Activated CD4-positive, alpha-beta T cell treated with anti-CD3 and anti-CD28 coated beads for 4 hours (primary cell): ENCODE measurements at regions not wholly inside any gene's neighbourhood (a gene's known extent, or its start where the extent isn't known, plus 50 kb on each side); places are given as distances from the start of the nearest gene placed in this dataset.
"Not testable (repeated sequence)": the region's sequence is repeated elsewhere in the genome, so short reads cannot be mapped to it uniquely, and the experiment has no call there.

Source experiments
- DNase-seq, 2 donors: peaks; one replicate each; pipeline ENCODE4 v3.0.0-alpha.2; 2020

DNA sequence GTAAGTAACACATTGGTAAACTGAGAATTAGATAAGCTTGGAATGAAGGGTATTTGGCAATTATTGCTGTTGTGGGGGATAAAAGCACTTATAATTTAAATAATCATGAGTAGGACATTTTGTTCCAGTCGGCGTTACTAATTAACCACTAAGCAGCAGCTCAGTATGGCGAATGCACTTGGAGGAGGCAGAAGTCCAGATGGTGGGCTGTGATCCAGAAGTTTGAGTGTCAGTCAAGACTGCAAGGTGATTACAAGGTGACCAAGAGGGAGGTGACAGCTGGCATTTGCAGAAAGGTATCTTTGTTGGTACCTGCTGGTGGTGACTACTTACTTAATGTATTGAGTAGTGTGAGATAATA is 643.6 kb upstream of the FAM98A start:
- DNase-seq = no peak

DNA sequence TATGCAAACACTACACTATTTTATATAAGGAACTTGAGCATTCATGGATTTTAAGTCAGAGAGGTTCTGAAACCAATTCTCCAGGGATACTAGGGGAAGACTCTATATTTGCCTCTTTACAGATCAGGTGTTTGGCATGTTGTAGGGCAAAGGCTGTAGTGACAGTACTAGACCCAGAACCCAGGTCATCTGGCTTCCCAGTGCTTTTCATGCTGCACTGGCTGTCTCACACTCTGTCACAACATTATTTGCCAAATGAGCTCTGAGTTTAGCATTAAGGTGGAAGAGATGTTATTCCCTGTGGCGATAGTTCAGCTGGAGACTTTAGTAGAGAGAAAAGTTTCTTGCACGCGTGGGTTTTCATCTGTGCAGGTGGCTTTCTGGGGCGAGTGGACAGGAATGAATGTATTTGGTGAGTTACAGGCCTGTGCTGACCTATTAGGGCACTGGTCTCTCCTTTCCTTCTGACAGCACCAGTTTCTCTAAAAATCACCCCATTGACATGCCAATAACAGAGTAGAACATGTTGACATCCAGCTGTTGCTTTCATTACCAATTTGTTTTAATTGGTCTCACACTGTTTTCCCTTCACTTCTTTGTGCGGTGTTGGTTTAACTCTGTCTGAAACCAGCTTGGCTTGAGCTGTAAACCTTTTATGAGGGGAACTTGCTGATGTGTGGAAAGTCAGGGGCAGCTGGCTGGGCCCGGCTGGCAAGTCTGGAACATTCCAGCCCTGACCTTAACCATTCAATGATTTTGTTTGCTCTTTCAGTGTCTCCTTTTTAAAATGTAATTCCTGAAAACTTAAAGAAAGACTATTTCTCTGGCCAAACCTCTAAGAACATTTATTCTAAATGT is 643.0 kb upstream of the FAM98A start:
- no peak for DNase-seq

DNA sequence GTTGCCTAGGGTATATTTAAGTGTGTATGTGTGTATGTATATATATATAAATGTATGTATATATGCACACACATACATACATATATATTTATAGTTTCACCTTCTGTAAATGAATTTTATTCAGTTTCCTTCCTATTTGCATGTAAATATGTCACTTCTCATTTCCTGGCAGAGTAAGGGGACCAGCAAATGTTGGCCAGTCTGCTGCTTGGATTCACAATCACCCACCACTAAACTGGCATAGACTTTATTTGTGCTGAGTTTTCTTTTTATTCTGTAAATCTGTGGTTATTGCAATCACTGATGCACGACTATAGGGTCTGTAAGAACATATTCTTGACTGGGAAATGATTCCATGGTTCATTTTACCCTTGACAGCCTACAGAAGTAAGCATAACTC is 640.4 kb upstream of the FAM98A start:
- no peak for DNase-seq

DNA sequence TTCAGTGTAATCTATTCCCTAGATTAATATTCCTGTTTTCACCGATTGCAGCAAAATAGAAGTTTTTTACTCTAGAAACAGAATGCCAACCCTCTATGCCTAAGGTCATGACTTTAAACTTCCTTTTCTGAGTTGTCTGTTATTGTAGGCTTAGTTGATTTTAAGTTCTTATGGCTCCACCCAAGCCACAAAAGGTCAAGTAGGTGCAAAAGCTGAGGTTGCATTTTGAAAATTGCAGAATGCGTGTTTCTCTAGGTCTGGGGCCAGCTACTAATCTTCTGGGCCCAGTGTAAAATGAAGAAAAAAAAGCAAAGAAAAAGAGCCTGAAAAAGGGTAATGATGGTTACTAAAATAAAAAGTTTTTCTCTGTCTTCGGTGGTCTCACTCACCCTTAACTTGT is 635.7 kb upstream of the FAM98A start:
- DNase-seq = no peak

DNA sequence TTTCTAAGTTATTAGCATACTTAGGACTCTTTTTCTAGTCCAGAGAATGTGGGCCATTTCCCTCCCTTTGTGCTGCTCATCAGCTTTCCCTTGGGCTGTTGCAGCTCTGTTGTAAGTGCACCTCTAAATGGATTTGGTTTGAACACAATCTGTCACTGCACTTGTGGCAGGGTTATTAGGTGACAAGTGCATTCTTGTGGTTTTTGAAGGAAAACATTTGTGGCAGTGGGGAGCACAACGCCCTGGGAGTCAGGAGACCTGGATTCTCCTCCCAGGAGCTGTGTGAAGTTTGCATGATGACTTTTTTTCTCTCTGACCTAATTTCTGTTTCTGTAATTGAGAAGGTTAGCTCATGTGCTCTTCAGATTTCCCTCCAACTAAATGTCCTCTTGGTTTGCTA is 630.9 kb upstream of the FAM98A start:
- no peak for DNase-seq

DNA sequence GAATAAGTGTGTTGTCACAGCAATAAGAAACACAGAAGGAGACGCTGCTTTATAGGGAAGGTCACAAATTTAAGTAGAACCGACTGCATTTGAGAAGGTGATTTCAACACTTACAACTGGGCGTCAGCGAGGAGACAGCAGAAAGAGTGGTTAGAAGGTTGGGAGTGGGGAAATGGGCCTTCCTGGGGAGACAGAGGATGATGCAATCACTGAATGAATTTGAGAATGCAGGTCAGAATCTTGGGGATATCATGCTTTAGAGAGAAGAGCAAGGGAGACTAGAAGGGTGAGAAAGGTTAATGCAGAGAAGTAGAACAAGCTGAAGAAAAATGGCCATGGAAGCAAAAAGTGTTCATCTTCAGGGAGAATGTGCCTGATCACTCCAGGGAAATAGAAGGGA is 616.1 kb upstream of the FAM98A start:
- no peak for DNase-seq

DNA sequence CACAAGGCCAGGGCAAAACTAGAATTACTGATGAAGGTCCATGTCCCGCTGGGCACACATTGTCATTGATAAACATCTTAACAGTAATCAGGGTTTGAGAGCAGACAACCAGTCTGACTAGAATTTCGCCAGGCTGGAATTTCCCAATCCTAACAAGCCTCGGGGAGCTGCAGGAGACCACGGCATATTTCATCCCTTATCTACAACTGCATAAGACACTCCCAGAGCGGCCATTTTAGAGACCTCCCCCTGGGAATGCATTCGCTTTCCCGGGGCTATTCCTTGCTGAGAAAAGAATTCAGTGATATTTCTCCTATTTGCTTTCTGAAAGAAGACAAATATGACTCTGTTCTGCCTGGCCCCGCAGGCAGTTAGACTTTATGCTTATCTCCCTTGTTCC is 611.3 kb upstream of the FAM98A start:
- DNase-seq = not testable (repeated sequence)

DNA sequence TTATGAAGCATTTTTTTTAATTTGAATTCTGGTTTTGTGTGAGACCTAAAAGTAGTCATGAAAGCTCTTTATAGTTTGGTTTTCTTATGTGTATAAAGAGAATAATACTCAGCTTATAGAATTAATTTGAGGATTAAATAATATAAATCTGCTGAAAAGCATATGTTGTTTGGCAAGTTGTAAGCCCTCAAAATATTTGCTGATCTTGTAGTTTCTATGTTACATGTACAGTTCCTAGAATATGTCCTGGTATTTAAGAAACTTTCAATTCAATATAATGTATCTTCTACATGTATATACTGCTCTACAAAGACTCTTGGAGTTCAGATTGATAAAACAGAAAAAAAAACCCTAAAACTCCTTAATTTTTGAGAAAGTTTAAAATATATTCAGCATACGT is 605.5 kb upstream of the FAM98A start:
- no peak for DNase-seq

DNA sequence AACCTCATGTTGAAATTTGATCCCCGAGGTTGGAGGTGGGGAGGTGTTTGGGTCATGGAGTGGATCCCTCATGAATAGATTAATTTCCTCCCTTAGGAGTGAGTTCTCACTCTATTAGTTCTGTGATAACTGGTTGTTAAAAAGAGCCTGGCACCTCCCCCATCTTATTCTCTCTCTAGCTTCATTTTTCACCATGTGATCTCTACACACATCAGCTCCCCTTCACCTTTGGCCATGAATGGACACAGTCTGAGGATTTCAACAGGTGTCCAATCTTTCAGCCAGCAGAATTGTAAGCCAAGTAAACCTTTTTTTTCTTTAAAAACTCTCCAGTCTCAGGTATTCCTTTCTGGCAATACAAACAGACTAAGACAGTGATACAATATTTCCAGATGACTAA is 602.0 kb upstream of the FAM98A start:
- DNase-seq = no peak

DNA sequence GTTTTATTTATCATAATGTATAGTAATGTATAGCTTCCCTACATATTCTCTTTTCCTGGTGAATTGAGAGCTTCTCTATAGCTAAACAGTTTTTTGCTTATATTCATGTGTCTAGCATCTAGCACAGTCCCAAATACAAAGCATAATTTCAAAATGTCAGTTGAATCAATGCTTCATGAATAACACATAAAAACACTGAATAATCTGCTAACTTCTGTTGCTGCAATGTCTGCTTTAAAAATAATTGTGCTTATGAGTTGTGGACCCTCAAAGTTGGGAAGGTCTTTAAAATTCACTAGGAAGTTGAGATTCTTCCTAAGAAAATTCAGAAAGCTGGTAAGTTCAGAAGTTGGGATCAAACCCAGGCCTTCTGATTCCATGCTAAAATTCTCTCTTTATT is 600.9 kb upstream of the FAM98A start:
- DNase-seq = no peak

DNA sequence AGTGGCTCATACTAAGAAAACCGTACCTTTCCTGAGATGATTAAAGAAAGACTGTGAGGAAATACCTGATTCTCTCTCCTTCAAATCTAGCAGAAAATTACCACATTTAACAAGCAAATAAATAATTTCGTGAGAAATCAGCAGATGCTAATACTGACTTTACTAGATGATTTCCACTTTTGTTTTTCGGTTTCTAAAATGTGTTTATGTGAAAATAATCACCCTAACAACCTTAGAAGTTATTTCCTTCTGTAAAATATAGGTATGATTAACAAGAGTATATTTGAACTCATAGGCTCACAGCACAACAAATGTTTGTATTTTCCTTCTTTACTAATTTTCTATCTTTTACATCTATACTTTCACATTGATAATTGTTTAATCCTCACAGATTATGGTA is 594.1 kb upstream of the FAM98A start:
- no peak for DNase-seq

DNA sequence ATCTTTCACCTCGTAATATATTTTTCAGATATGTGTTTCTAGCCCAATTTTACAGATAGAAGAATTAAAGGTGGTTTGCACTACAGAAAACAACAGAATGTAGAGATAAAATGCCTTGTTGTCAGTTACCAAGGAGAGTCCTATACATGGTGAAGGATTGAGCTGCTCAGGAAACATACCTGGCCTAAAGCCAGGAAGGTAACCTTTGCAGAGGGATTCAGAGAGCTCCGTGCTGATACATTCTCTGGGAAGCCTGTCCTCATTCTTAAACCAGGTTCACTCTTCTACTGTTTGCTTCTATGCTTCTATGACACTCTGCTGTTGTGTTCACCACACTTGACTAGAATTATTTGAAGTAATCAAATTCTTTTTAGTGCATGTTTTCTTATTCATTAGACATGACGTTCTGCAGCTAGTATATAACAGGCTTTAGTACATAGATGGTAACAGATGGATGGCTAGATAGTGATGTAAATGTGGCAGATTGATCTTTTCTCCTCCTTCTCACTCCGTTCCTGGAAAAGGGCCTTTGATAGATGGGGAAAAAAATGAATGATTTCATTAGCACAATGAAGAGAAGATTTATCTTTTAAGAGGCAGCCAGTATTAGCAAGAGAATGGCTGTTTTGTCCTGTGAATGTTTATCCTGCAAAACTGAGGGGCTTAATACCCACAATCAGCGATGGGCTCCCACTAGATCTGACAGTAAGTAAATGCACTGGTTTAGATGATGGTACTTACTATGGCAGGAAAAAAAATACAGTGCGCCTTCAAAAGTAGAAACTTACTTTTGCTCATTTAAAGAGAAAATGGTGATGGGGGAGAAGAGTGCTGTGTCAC is 589.6 kb upstream of the FAM98A start:
- no peak for DNase-seq

DNA sequence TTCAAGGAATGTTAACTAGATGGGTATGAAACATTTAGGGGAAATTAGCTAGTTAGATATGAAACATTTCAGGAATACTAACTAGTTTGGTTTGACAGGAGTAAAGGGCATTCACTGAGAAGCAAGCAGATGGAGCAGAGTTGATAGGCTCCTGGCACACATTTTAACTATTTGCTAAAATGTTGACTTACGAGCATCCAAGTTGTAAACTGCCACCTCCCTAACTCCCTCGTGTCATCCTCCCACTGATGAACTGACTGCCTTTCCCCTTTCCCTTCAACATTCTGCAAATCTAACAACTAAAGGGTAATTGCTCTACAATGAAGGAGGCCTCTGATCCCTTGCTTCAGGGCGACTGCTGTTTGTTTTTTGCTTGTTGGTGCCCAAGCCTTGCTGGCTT is 580.4 kb upstream of the FAM98A start:
- no peak for DNase-seq

DNA sequence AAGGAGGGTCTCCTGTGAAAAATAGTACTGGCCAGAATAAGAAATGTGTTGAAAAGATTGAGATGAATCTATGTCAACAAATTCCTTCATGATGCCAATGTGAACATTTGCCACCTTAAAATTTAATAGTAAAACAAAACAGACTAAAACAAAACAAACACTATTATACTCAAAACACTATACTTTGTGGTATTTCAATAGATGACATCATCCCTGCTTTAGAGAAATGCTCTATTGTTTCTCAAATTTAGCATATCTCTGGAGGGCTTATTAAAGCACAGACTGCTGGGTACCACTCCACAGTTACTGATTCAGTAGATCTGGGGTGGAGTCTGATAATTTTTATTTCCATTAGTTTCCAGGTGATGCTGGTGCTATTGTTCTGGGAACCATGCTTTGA is 579.4 kb upstream of the FAM98A start:
- DNase-seq = no peak

DNA sequence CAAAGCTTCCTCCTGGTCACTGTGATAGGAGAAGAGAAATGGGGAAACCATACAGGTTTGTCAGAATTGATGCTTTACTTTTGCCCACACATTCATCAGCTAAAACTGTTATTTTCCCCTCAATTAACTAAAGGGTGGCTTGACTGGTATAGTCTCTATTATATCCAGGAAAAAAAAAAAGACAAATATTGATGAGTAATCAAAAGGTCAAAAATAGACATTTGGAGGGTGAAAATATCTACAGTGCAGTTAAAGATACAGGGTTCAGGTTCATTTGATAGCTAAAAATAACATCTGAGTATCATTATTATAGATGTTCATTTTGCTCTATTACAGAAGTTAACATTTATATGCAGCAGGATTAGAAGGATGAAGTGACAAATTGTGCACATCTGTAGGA is 577.6 kb upstream of the FAM98A start:
- no peak for DNase-seq

DNA sequence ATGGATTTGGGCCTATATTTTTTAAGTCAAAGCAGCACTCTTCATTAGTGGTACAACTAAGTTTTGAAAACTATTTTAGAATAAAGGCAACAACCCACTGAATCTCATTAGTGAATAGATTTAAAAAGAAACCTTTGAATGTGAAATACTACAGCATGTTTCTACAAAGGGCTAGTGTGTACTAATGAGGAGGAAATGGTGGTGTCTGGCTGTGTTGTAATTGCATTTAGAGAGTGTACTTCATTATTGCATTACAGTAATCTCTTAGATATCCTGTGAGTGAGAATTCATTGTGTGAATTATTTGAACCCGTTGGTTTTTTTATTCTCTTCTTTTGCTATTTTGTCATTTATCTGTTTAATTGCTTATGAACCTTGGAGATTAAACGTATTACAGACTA is 575.4 kb upstream of the FAM98A start:
- DNase-seq = no peak

DNA sequence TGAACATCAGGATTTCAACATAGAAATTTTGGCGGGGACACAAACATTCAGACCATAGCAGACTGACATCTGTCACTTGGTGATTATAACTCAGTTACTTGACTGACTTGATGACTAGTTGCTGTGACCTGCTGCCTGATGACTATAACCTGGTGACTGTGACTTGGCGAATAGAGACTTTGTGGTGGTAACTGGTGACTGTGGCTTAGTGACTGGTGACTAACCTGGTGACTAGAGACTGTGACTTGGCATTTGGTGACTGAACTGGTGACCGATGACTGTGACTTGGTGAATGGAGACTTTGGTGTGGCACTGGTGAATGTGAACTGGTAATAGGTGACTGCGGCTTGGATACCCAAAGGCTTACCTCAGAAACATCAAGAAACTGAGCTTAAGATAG is 563.1 kb upstream of the FAM98A start:
- DNase-seq = no peak

DNA sequence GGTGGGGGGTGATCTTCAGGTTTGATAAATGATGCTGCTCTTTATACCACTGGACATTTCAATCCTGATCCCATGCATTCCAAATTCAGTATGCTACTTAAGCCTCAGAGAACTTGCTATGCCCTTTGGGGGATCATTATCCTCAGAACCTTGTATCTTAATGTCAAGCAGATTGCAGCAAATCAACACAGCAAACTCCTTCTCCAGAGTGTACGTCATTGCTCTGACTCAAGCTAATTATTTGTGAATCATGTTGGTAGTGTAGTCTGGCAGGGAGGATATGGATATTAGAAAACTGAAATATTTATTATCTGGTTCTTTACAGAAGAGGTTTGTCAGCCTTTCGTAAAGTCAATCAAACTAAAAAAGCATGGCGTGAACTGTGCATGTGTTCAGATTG is 562.5 kb upstream of the FAM98A start:
- no peak for DNase-seq

DNA sequence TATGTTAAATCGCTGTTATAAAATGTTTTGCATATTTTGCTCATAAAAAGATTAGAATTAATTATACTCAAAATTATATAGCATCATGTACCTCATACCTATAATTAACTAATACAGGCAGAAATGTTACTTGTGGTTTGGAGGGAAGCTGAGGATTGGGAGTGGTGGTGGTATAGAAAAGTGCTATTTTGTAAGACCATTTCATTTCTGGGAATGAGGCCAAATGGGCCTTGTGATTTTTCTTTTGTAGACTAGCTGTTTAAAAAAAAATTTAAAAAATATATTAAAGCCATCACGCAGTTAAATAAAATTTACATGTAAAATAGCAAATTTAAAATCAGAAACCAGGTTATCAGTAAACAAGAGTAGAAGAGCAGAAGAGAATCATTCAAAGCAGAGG is 560.8 kb upstream of the FAM98A start:
- DNase-seq = no peak

DNA sequence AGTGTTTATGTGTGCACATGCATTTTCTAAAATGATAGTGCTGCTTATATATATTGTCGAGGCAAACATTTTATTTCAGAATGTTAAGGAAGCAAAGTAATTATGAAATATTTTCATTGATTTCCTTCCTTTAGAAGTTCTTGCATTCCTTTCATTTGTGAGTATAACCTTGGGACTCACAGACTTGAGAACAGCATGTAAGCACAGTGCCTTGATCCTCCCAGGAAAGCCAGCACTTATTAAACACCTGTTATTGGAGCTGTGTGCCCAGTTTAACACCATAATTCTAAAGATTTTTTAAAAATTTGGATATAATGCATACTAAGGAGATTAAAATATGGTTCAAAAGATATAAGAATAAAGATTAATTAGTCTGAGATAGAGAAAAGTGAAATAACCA is 554.4 kb upstream of the FAM98A start:
- DNase-seq = no peak

DNA sequence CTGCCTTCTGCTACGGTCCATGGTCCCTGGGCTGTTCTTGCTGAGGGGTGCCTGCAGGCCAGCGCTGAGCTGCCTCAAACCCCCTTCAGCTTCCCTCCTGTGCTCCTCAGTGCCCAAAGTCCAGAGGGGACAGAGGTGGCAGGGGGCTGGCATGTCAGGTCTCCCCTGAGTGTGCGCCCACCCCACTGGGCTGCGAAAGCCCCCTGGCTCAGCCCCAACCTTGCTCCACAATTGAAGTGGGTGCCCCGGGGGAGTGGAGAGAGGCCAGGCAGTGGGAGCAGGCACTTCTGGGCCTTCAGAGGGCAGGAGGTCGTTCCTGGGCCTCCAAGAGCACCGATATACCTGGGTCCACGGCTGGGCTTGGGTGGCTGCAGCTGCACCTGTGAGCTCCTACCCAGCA is 548.7 kb upstream of the FAM98A start:
- DNase-seq = no peak

DNA sequence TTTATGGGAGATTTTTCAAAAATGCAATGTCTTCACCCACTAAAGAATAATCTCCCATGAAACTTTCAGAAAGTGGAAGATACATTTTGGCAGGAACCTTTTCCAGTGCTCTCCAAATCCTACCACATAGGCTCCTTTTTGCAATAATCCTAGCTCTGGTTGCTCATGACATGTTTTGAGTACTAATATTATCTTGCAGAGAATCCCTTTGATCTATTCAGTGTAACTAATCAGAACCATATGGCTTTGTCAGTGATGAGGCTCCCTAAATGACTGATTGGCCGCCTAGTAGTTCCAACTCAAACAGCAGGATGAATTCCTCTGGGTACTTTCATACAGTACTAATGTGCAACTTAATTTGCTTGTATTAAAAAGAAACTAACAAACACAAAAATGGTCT is 544.0 kb upstream of the FAM98A start:
- DNase-seq = no peak

DNA sequence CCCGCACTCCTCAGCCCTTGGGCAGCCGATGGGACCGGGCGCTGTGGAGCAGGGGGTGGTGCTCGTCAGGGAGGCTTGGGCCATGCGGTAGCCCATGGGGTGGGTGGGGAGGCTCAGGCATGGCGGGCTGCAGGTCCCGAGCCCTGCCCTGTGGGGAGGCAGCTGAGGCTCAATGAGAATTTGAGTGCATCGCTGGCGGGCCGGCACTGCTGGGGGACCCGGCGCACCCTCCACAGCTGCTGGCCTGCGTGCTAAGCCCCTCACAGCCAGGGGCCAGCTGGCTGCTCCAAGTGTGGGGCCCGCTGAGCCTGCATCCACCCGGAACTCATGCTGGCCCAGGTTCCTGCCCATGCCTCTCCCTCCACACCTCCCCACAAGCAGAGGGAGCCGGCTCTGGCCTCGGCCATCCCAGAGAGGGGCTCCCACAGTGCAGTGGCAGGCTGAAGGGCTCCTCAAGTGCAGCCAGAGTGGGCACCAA is 543.5 kb upstream of the FAM98A start:
- DNase-seq = not testable (repeated sequence)

DNA sequence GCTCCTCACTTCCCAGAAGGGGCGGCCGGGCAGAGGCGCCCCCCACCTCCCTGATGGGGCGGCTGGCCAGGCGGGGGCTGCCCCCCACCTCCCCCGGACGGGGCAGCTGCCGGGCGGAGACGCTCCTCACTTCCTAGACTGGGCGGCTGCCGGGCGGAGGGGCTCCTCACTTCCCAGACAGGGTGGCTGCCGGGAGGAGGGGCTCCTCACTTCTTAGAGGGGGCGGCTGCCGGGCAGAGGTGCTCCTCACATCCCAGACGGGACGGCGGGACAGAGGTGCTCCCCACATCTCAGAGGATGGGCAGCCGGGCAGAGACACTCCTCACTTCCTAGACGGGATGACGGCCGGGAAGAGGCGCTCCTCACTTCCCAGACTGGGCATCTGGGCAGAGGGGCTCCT is 534.0 kb upstream of the FAM98A start:
- DNase-seq = not testable (repeated sequence)
